Pancreas (tissue), 10 donors: ENCODE measurements at regions not wholly inside any gene's neighbourhood (a gene's known extent, or its start where the extent isn't known, plus 50 kb on each side); places are given as distances from the start of the nearest gene placed in this dataset.

ENCODE experiments used
- ATAC-seq, 4 donors: fragments of 200-7000 bp; cut with Tn5 transposase; one replicate each; pipeline versions ENCODE4 v1.8.0 to v1.9.1; 2020; ENCODE audit warnings: mild to moderate bottlenecking in 4 of 4, moderate library complexity in 4 of 4
- DNase-seq, 6 donors: peaks; one replicate each; pipeline ENCODE4 v3.0.0-alpha.2; 2020
- FAIRE-seq: peaks from 2 replicates; lab custom pipeline; 2012; peaks lifted over from hg19 to GRCh38; lab: Jason Lieb, UNC
- H3K27ac ChIP-seq, 4 donors: fragments of 200-600 bp; sonication (generic); 1 replicate in 3 of 4; 2 replicates in 1 of 4; pipeline versions ENCODE4 v1.5.0 to v1.8.0; 2020
- H3K27me3 ChIP-seq, 4 donors: fragments of 200-600 bp; one replicate each; pipeline ENCODE4 v1.8.0; 2021
- H3K36me3 ChIP-seq, 3 donors: fragments of 200-600 bp; sonication (generic) in 1 of 3; one replicate each; pipeline versions ENCODE4 v1.5.0 to v1.8.0; 2020 to 2021
- H3K4me1 ChIP-seq, 3 donors: fragments of 200-600 bp; one replicate each; pipeline ENCODE4 v1.8.0; 2021
- H3K4me3 ChIP-seq, 4 donors: fragments of 200-600 bp; sonication (generic) in 2 of 4; one replicate each; pipeline versions ENCODE4 v1.5.0 to v1.8.0; 2020 to 2021
- H3K9me3 ChIP-seq, 4 donors: fragments of 200-600 bp; one replicate each; pipeline ENCODE4 v1.8.0; 2021
- WGBS, 2 donors: extraction: QIAGEN DNeasy Blood & Tissue Kit; methylation state at CpG; one replicate each; pipeline ENCODE4 v1.1.7; 2013; 5-methylcytosine and 5-hydroxymethylcytosine counted together
- intact Hi-C, 3 donors: fragments of 100-400 bp; cut with DNase I; formaldehyde crosslinking; loops; one replicate each; pipeline versions ENCODE4 v1.11.1 to v1.14.2; 2022
- TF ChIP-seq, protein P1 (sequence below), 4 donors: fragments of 200-600 bp; sonication (generic) in 3 of 4; IDR thresholded peaks; one replicate each; pipeline versions ENCODE4 v1.5.0 to v1.8.0; 2021; ENCODE audit warnings: antibody characterized with exemption in 4 of 4
- donor health status: healthy with polysubstance abuse.
- donor health status: DM: no; HTN: no; CAD: no; lungs with moderate emphysema.
- donor health status: DM: no; HTN: no; CAD: no.
- donor health status: control.
- donor health status: control.
- donor health status: Bipolar disorder and iron deficiency.
- donor health status: DM: yes; HTN: yes; CAD: no.
- donor health status: DM: no; HTN: no; CAD: no.
- donor health status: DM: no; HTN: no; CAD: no.
- donor health status: DM: yes; HTN: yes; CAD: no.

GRCh38 chr9:14526504-14526903, 166.7 kb downstream of the ZDHHC21 start:
- 60 to 69% methylated on average over 4 of the region's 4 CpGs for WGBS, 2 donors
- ATAC-seq = no peak

GRCh38 chr9:14525856-14526255, 167.4 kb downstream of the ZDHHC21 start:
- Histone ChIP-seq H3K27ac (no peak overlapping the region), H3K4me1 (no peaks in the 10 kb centered on the region), H3K36me3 (no peaks in the 10 kb centered on the region), H3K4me3 (no peak overlapping the region), H3K9me3 (no peaks in the 10 kb centered on the region), H3K27me3 (no peaks in the 10 kb centered on the region)
- DNase-seq (no peak), FAIRE-seq (no peak), ATAC-seq (no peak)
- TF ChIP-seq, protein P1, sequence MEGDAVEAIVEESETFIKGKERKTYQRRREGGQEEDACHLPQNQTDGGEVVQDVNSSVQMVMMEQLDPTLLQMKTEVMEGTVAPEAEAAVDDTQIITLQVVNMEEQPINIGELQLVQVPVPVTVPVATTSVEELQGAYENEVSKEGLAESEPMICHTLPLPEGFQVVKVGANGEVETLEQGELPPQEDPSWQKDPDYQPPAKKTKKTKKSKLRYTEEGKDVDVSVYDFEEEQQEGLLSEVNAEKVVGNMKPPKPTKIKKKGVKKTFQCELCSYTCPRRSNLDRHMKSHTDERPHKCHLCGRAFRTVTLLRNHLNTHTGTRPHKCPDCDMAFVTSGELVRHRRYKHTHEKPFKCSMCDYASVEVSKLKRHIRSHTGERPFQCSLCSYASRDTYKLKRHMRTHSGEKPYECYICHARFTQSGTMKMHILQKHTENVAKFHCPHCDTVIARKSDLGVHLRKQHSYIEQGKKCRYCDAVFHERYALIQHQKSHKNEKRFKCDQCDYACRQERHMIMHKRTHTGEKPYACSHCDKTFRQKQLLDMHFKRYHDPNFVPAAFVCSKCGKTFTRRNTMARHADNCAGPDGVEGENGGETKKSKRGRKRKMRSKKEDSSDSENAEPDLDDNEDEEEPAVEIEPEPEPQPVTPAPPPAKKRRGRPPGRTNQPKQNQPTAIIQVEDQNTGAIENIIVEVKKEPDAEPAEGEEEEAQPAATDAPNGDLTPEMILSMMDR (IDR thresholded peaks at IDR 0.05) = no peak
- intact Hi-C loops = no loop called here
- WGBS, 2 donors = 61 to 63% methylated on average over 6 of the region's 6 CpGs

More at GRCh38 chr9:14526504-14526903, 166.7 kb downstream of the ZDHHC21 start:
- TF ChIP-seq, protein P1 (IDR thresholded peaks at IDR 0.05) = no peak
- Histone ChIP-seq H3K9me3 (no peaks in the 10 kb centered on the region), H3K27me3 (no peaks in the 10 kb centered on the region), H3K4me3 (no peak overlapping the region), H3K4me1 (no peaks in the 10 kb centered on the region), H3K27ac (no peak overlapping the region), H3K36me3 (no peaks in the 10 kb centered on the region)
- intact Hi-C loops = no loop called here
- no peak for DNase-seq
- FAIRE-seq = no peak

DNA sequence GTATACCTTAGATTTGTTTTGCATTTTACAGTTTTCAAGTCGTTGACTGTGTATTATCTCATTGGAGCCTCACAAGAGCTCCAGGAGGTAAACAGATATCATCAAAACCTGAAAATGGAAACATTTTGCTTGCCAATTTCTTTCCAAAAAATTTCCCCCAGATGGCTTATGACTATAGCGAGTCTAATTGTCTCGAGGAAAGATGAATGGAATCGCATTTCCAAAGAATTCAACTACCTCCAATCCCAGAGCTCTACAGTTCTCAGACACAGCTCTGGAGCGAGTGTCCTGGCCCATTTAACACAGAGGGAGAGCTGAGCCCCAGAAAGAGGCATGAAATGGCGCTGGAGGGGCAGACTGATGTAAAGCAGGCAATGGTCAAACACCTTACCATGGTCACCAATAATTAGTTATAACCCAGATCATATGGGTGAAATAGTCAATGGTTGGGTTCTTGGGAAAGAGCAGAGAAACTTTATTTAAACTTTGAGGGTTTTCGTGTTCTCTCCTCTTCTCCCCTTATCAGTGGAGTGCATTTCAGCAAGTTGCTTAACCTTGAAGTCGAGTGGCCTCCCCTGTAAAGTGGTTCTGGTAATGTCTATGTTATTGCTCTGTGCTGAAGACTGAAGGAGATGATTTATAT, 168.2 kb downstream of the ZDHHC21 start:
- no peak for FAIRE-seq
- H3K27ac ChIP-seq = no peak overlapping the region
- no peaks in the 10 kb centered on the region for H3K36me3 ChIP-seq
- no peaks in the 10 kb centered on the region for H3K9me3 ChIP-seq
- WGBS, 2 donors = 75 to 82% methylated on average over 8 of the region's 8 CpGs
- H3K4me3 ChIP-seq = no peak overlapping the region
- DNase-seq = no peak
- no peak for ATAC-seq
- no peaks in the 10 kb centered on the region for H3K4me1 ChIP-seq
- no peaks in the 10 kb centered on the region for H3K27me3 ChIP-seq
- intact Hi-C loops = no loop called here
- TF ChIP-seq, protein P1 (IDR thresholded peaks at IDR 0.05) = no peak

GRCh38 chr9:14523545-14523944, 169.7 kb downstream of the ZDHHC21 start:
- H3K4me1 ChIP-seq = no peaks in the 10 kb centered on the region
- TF ChIP-seq, protein P1 (IDR thresholded peaks at IDR 0.05) = no peak
- no peak for DNase-seq
- intact Hi-C loops = no loop called here
- H3K4me3 ChIP-seq = no peak overlapping the region
- no peaks in the 10 kb centered on the region for H3K9me3 ChIP-seq
- no peaks in the 10 kb centered on the region for H3K27me3 ChIP-seq
- H3K27ac ChIP-seq = no peak overlapping the region
- no peaks in the 10 kb centered on the region for H3K36me3 ChIP-seq
- no peak for ATAC-seq
- no peak for FAIRE-seq
- WGBS, 2 donors = 81 to 87% methylated on average over 6 of the region's 6 CpGs

- no peaks in the 10 kb centered on the region for H3K4me1 ChIP-seq
- no peaks in the 10 kb centered on the region for H3K9me3 ChIP-seq
- FAIRE-seq (no peak), ATAC-seq (no peak), DNase-seq (no peak)
- H3K4me3 ChIP-seq = no peak overlapping the region
- no peak overlapping the region for H3K27ac ChIP-seq
- no peaks in the 10 kb centered on the region for H3K27me3 ChIP-seq
- WGBS, 2 donors = 73 to 88% methylated on average over 3 of the region's 3 CpGs
- no peaks in the 10 kb centered on the region for H3K36me3 ChIP-seq
- TF ChIP-seq, protein P1 (IDR thresholded peaks at IDR 0.05) = no peak
- intact Hi-C loops = no loop called here
Measured at GRCh38 chr9:14522627-14523379, 170.4 kb downstream of the ZDHHC21 start.
